GM23338 (cell line): ENCODE measurements at regions not wholly inside any gene's neighbourhood (a gene's known extent, or its start where the extent isn't known, plus 50 kb on each side); places are given as distances from the start of the nearest gene placed in this dataset.

Source experiments
- ATAC-seq: fragments of 200-7000 bp; cut with Tn5 transposase; 3 replicates; pipeline ENCODE4 v1.9.1; 2020
- DNase-seq: peaks from one replicate; pipeline ENCODE4 v3.0.0-alpha.2; 2015; ENCODE audit warnings: low spot score
- H2AFZ ChIP-seq: fragments of 200-600 bp; sonication (generic); 2 replicates; pipeline ENCODE4 v1.8.0; 2016; ENCODE audit warnings: antibody characterized with exemption, mild to moderate bottlenecking, moderate library complexity
- H3F3A ChIP-seq: fragments of 200-600 bp; sonication (generic); replicated peaks from 2 replicates; pipeline ENCODE4 v1.8.0; 2017; ENCODE audit warnings: antibody characterized with exemption, mixed run types, low read depth
- H3K27ac ChIP-seq: fragments of 200-600 bp; sonication (generic); 2 replicates; pipeline ENCODE4 v1.6.1; 2016; ENCODE audit warnings: low read depth
- H3K27me3 ChIP-seq: fragments of 200-600 bp; sonication (generic); 2 replicates; pipeline ENCODE4 v1.8.0; 2016; ENCODE audit warnings: mild to moderate bottlenecking, mixed run types, moderate library complexity; ENCODE audit not compliant: insufficient read depth
- H3K36me3 ChIP-seq: fragments of 200-600 bp; sonication (generic); 2 replicates; pipeline ENCODE4 v1.8.0; 2016; ENCODE audit warnings: mild to moderate bottlenecking; ENCODE audit not compliant: insufficient read depth
- H3K4me1 ChIP-seq: fragments of 200-600 bp; sonication (generic); 2 replicates; pipeline ENCODE4 v1.8.0; 2016; ENCODE audit warnings: mild to moderate bottlenecking, moderate library complexity; ENCODE audit not compliant: insufficient read depth
- H3K4me2 ChIP-seq: fragments of 200-600 bp; sonication (generic); 2 replicates; pipeline ENCODE4 v1.7.1; 2017; ENCODE audit warnings: mixed run types
- H3K4me3 ChIP-seq: fragments of 200-600 bp; sonication (generic); 2 replicates; pipeline ENCODE4 v1.6.1; 2016; ENCODE audit warnings: mixed run types
- H3K79me2 ChIP-seq: fragments of 200-600 bp; sonication (generic); replicated peaks from 2 replicates; pipeline ENCODE4 v1.8.0; 2017; ENCODE audit warnings: mild to moderate bottlenecking; ENCODE audit not compliant: insufficient read depth
- H3K9me2 ChIP-seq: fragments of 200-600 bp; sonication (generic); 2 replicates; pipeline ENCODE4 v1.8.0; 2017; ENCODE audit not compliant: insufficient read depth
- H4K20me1 ChIP-seq: fragments of 200-600 bp; sonication (generic); replicated peaks from 2 replicates; pipeline ENCODE4 v1.8.0; 2017; ENCODE audit warnings: mild to moderate bottlenecking; ENCODE audit not compliant: insufficient read depth
- H3K27ac Mint-ChIP-seq: 2 replicates; pipeline ENCODE4 v1.8.0; 2020; ENCODE audit warnings: inconsistent platforms, mild to moderate bottlenecking, moderate library complexity, mixed read lengths
- H3K27me3 Mint-ChIP-seq: 3 replicates; pipeline ENCODE4 v1.8.0; 2022; ENCODE audit warnings: low read depth, mild to moderate bottlenecking, moderate library complexity, mixed read lengths, inconsistent platforms; ENCODE audit not compliant: insufficient read depth, poor library complexity
- H3K36me3 Mint-ChIP-seq: 3 replicates; pipeline ENCODE4 v1.8.0; 2021; ENCODE audit warnings: low read depth, mild to moderate bottlenecking, inconsistent platforms, moderate library complexity, mixed read lengths
- H3K4me1 Mint-ChIP-seq: 3 replicates; pipeline ENCODE4 v1.8.0; 2020; ENCODE audit warnings: mild to moderate bottlenecking, inconsistent platforms, mixed read lengths
- H3K4me3 Mint-ChIP-seq: 3 replicates; pipeline ENCODE4 v1.8.0; 2021; ENCODE audit warnings: moderate library complexity, mild to moderate bottlenecking, inconsistent platforms, mixed read lengths
- H3K9me3 Mint-ChIP-seq: 3 replicates; pipeline ENCODE4 v1.8.0; 2020; ENCODE audit warnings: moderate library complexity, mild to moderate bottlenecking, inconsistent platforms, mixed read lengths
- CREB1 ChIP-seq: fragments of 250-450 bp; sonication (Bioruptor Pico); IDR thresholded peaks from 2 replicates; pipeline ENCODE4 v1.5.0; 2020; ENCODE audit warnings: low read depth, mild to moderate bottlenecking, moderate library complexity
- CTCF ChIP-seq, 2 experiments: fragments of 200-600 bp in 1 of 2; sonication (generic) in 1 of 2; conservative IDR thresholded peaks; 2 replicates each; pipeline versions ENCODE4 v1.5.1 to v1.6.1; 2016 to 2017; ENCODE audit warnings: antibody characterized with exemption in 2 of 2, low read depth in 2 of 2, mild to moderate bottlenecking in 2 of 2, moderate library complexity in 1 of 2
- ETS1 ChIP-seq: IDR thresholded peaks from 2 replicates; pipeline ENCODE4 v1.6.1; 2016; ENCODE audit warnings: antibody characterized with exemption
- EZH2 ChIP-seq: fragments of 200-600 bp; sonication (generic); IDR thresholded peaks from one replicate; pipeline ENCODE4 v1.8.0; 2017; ENCODE audit warnings: antibody characterized with exemption, mild to moderate bottlenecking, low read depth; ENCODE audit not compliant: unreplicated experiment
- EZH2phosphoT487 ChIP-seq: fragments of 200-600 bp; sonication (generic); IDR thresholded peaks from one replicate; pipeline ENCODE4 v1.8.1; 2018; ENCODE audit warnings: antibody characterized with exemption; ENCODE audit not compliant: unreplicated experiment
- JUNB ChIP-seq: IDR thresholded peaks from one replicate; pipeline ENCODE4 v1.6.1; 2016; ENCODE audit warnings: antibody characterized with exemption; ENCODE audit not compliant: unreplicated experiment
- NANOG ChIP-seq: IDR thresholded peaks from 2 replicates; pipeline ENCODE4 v1.6.1; 2016; ENCODE audit warnings: antibody characterized with exemption, borderline replicate concordance
- POLR2AphosphoS5 ChIP-seq: IDR thresholded peaks from 2 replicates; pipeline ENCODE4 v1.6.1; 2016; ENCODE audit warnings: antibody characterized with exemption, low read depth
- STAT1 ChIP-seq: IDR thresholded peaks from one replicate; pipeline ENCODE4 v1.6.1; 2016; ENCODE audit warnings: antibody characterized with exemption; ENCODE audit not compliant: unreplicated experiment
- ZNF114 ChIP-seq: fragments of 250-450 bp; sonication (Bioruptor Pico); IDR thresholded peaks from 2 replicates; pipeline ENCODE4 v1.5.0; 2020; ENCODE audit warnings: mild to moderate bottlenecking, moderate library complexity
- ZNF331 ChIP-seq: fragments of 250-450 bp; sonication (Bioruptor Pico); IDR thresholded peaks from 2 replicates; pipeline ENCODE4 v1.5.0; 2020; ENCODE audit warnings: low read depth, mild to moderate bottlenecking, moderate library complexity
- TF ChIP-seq, protein P1 (sequence below): IDR thresholded peaks from one replicate; pipeline ENCODE4 v1.6.1; 2018; ENCODE audit warnings: antibody characterized with exemption; ENCODE audit not compliant: unreplicated experiment

DNA sequence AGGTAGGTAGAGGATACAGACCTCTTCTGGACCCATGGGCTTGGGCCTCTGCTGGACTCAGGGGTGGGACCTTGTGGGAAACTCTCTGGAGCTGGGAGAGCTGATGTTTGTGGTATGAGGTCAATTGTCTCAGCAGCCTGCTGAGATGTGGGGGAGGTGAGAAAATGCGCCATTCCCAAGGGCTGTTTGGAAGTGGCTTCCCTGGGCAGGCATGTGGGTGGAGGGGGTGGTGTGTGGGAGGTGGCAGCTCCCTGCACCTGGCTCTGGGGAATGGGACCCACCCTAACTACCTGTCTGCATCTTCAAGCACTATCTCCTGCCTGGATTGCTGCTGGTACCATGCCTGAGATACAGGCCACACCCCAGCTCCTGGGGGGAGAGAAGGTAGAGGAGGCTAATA, 97.4 kb upstream of the THY1 start (continued):
- TF ChIP-seq JUNB (no peak), CREB1 (CRISPR knock-in tag) (no peak), EZH2phosphoT487 (no peak), STAT1 (no peak), EZH2 (no peak), CTCF (conservative IDR thresholded peaks at IDR 0.05; ENCODE audit: low read depth in 2 of 2) (no peak), NANOG (no peak), ZNF114 (no peak), ETS1 (no peak), ZNF331 (CRISPR knock-in tag) (no peak), POLR2AphosphoS5 (no peak)
- TF ChIP-seq, protein P1, sequence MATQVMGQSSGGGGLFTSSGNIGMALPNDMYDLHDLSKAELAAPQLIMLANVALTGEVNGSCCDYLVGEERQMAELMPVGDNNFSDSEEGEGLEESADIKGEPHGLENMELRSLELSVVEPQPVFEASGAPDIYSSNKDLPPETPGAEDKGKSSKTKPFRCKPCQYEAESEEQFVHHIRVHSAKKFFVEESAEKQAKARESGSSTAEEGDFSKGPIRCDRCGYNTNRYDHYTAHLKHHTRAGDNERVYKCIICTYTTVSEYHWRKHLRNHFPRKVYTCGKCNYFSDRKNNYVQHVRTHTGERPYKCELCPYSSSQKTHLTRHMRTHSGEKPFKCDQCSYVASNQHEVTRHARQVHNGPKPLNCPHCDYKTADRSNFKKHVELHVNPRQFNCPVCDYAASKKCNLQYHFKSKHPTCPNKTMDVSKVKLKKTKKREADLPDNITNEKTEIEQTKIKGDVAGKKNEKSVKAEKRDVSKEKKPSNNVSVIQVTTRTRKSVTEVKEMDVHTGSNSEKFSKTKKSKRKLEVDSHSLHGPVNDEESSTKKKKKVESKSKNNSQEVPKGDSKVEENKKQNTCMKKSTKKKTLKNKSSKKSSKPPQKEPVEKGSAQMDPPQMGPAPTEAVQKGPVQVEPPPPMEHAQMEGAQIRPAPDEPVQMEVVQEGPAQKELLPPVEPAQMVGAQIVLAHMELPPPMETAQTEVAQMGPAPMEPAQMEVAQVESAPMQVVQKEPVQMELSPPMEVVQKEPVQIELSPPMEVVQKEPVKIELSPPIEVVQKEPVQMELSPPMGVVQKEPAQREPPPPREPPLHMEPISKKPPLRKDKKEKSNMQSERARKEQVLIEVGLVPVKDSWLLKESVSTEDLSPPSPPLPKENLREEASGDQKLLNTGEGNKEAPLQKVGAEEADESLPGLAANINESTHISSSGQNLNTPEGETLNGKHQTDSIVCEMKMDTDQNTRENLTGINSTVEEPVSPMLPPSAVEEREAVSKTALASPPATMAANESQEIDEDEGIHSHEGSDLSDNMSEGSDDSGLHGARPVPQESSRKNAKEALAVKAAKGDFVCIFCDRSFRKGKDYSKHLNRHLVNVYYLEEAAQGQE = no peak

GRCh38 chr11:119519796-119520195, 96.8 kb upstream of the THY1 start:
- no peak overlapping the region for H3K4me3 Mint-ChIP-seq
- Histone ChIP-seq H3K4me1 (no peaks in the 10 kb centered on the region), H4K20me1 (no peaks in the 10 kb centered on the region; the same call in 1 of the 2 replicates), H3K36me3 (no peaks in the 10 kb centered on the region), H3K4me3 (no peak overlapping the region), H3K79me2 (no peaks in the 10 kb centered on the region), H3K27me3 (no peaks in the 10 kb centered on the region), H3F3A (no peaks in the 10 kb centered on the region), H3K27ac (no peak overlapping the region), H3K4me2 (no peak overlapping the region), H3K9me2 (no peaks in the 10 kb centered on the region), H2AFZ (no peak overlapping the region)
- ATAC-seq (no peak), DNase-seq (no peak)
- H3K27me3 Mint-ChIP-seq = peaks cover 12% of the 10 kb centered on the region
- no peaks in the 10 kb centered on the region for H3K36me3 Mint-ChIP-seq
- H3K4me1 Mint-ChIP-seq = peaks cover 12% of the 10 kb centered on the region; the same call in 2 of the 3 replicates
- no peak overlapping the region for H3K27ac Mint-ChIP-seq
- H3K9me3 Mint-ChIP-seq = no peaks in the 10 kb centered on the region
- no peak for TF ChIP-seq ZNF114
- TF ChIP-seq, protein P1 = no peak
- no peak for TF ChIP-seq POLR2AphosphoS5
